NB4 (cell line): ENCODE measurements at regions not wholly inside any gene's neighbourhood (a gene's known extent, or its start where the extent isn't known, plus 50 kb on each side); places are given as distances from the start of the nearest gene placed in this dataset.

Experiments
- MYC ChIP-seq: IDR thresholded peaks from 2 replicates; pipeline ENCODE4 v1.6.1; 2011; ENCODE audit warnings: low read depth, low read length
- POLR2A ChIP-seq: IDR thresholded peaks from 2 replicates; pipeline ENCODE4 v1.6.1; 2011; ENCODE audit warnings: mild to moderate bottlenecking; ENCODE audit not compliant: insufficient read length; ENCODE audit errors: extremely low read depth
- TF ChIP-seq, protein P1 (sequence below): IDR thresholded peaks from one replicate; pipeline ENCODE4 v1.5.1; 2012; ENCODE audit warnings: low read depth, low read length

DNA sequence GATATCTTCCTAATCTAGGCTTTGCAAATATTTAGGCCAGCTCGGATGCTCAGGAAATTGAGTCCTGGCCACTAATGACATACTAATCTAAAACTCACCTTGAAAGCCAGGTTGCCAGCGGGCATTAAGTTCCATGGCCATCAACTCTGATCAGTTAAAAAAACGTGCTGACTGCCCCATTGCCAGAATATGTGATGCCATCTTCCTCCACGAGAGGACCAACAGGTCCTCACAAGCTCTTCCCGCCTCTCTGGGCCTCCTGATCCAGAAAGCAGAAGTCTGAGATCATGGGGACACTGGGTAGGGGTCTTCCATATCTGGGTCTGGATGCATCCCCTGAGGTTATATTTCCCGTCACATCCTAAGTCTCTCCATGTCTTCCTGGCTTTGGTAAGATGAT, 311.3 kb downstream of the TCERG1L start:
- TF ChIP-seq, protein P1, sequence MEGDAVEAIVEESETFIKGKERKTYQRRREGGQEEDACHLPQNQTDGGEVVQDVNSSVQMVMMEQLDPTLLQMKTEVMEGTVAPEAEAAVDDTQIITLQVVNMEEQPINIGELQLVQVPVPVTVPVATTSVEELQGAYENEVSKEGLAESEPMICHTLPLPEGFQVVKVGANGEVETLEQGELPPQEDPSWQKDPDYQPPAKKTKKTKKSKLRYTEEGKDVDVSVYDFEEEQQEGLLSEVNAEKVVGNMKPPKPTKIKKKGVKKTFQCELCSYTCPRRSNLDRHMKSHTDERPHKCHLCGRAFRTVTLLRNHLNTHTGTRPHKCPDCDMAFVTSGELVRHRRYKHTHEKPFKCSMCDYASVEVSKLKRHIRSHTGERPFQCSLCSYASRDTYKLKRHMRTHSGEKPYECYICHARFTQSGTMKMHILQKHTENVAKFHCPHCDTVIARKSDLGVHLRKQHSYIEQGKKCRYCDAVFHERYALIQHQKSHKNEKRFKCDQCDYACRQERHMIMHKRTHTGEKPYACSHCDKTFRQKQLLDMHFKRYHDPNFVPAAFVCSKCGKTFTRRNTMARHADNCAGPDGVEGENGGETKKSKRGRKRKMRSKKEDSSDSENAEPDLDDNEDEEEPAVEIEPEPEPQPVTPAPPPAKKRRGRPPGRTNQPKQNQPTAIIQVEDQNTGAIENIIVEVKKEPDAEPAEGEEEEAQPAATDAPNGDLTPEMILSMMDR, result no peak
- TF ChIP-seq POLR2A (no peak), MYC (no peak)
